Ovary (tissue), 3 donors: ENCODE measurements at regions not wholly inside any gene's neighbourhood (a gene's known extent, or its start where the extent isn't known, plus 50 kb on each side); places are given as distances from the start of the nearest gene placed in this dataset.

Source experiments
- CTCF ChIP-seq, 3 donors: fragments of 450-650 bp in 2 of 3; fragments of 200-600 bp in 1 of 3; IDR thresholded peaks; one replicate each; pipeline versions ENCODE4 v1.5.1 to v1.8.0; 2016 to 2022; ENCODE audit warnings: antibody characterized with exemption in 3 of 3, mild to moderate bottlenecking in 1 of 3
- EP300 ChIP-seq: sonication (generic); formaldehyde crosslinking; IDR thresholded peaks from one replicate; pipeline ENCODE4 v1.6.1; 2017; ENCODE audit warnings: antibody characterized with exemption
- POLR2A ChIP-seq: fragments of 450-650 bp; IDR thresholded peaks from one replicate; pipeline ENCODE4 v1.6.1; 2017; ENCODE audit warnings: antibody characterized with exemption, mild to moderate bottlenecking, moderate library complexity
- donor health status: DM: no; HTN: no; CAD: no.

DNA sequence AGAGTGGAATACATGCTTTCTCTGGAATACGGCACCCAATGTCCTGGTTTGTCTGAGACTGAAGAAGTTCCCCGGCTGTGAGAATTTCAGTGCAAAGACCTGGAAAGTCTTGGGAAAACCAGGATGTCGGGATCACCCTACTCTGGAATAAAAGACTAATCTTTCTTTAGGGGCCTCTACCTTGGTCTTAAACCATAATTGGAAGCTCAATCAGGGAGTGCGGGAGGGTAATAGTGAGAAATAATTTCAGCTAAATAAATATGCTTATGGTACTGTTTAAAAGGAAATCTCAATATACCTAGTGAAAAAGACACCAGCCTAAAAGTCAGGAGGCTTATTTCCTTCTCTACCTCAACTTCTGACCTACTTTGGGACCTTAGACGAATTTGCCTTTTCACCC is 236.1 kb upstream of the GLI3 start:
- no peak for TF ChIP-seq POLR2A
- TF ChIP-seq EP300 = no peak
- TF ChIP-seq CTCF (IDR thresholded peaks at IDR 0.05) = no peak
